ENCODE measurements at regions not wholly inside any gene's neighbourhood (a gene's known extent, or its start where the extent isn't known, plus 50 kb on each side); places are given as distances from the start of the nearest gene placed in this dataset.

DNA sequence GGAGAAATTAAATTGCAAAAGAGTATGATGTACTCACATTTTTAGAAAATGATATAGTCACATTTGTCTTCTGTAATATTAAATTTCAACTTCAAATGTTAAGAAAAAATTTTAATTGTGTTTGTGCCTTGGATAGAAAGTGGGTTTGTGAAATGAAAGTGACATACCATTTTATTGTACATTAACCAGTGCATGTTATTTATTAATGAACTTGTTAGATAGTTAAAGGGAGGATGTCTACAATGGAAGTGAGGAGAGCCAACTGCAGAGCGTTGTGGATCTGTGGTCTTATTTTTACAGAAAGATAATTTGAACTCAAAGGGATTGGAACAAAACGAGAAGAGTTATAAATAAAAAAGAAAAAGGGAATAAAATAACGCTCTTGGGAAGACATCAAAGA is 291.7 kb downstream of the ARL4A start:
- CTCF ChIA-PET, result no interaction called here
- Histone ChIP-seq H3K4me3 (replicated peaks in 1 of 2; ENCODE audit: low read depth in 1 of 2, low read length in 2 of 2) (no peak overlapping the region), H3K9me2 (ENCODE audit: insufficient read depth) (no peaks in the 10 kb centered on the region), H3K79me2 (ENCODE audit: insufficient read depth, low read length) (no peaks in the 10 kb centered on the region), H3K9me3 (ENCODE audit: control insufficient read depth in 1 of 2, insufficient read depth in 1 of 2, low read depth in 1 of 2, low read length in 2 of 2) (no peaks in the 10 kb centered on the region), H3K9ac (ENCODE audit: low read length) (no peak overlapping the region), H3K4me2 (ENCODE audit: low read length) (no peak overlapping the region), H4K20me1 (ENCODE audit: insufficient read depth) (no peaks in the 10 kb centered on the region), H3K36me3 (ENCODE audit: control insufficient read depth in 1 of 2, insufficient read depth in 2 of 2, low read length in 2 of 2) (no peaks in the 10 kb centered on the region), H3K27ac (ENCODE audit: low read depth, low read length) (no peak overlapping the region), H3K27me3 (ENCODE audit: insufficient read depth, low read length) (no peaks in the 10 kb centered on the region), H3K4me1 (ENCODE audit: control insufficient read depth in 1 of 2, insufficient read depth in 2 of 2, low read length in 2 of 2) (no peaks in the 10 kb centered on the region), H2AFZ (ENCODE audit: low read depth, low read length, poor library complexity, severe bottlenecking) (no peak overlapping the region)
- intact Hi-C loops (cut with micrococcal nuclease), result no loop called here
- POLR2A ChIA-PET, result no interaction called here
- TF ChIP-seq EZH2 (IDR thresholded peaks at IDR 0.05) (no peak), ZNF274 (IDR thresholded peaks at IDR 0.05; ENCODE audit: low read depth, low read length) (no peak), JUND (IDR thresholded peaks at IDR 0.05) (no peak), ELF1 (IDR thresholded peaks at IDR 0.05; ENCODE audit: borderline replicate concordance, low read depth) (no peak)
- TF ChIP-seq, protein P1, sequence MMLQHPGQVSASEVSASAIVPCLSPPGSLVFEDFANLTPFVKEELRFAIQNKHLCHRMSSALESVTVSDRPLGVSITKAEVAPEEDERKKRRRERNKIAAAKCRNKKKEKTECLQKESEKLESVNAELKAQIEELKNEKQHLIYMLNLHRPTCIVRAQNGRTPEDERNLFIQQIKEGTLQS (IDR thresholded peaks at IDR 0.05), result no peak
- DNase-seq (ENCODE audit: low read depth, low spot score), result no peak
- BruUV-seq (replicated peaks), result no TSS peak
- ATAC-seq, result no peak
- RAD21 ChIA-PET (ENCODE audit: low non-redundant PET in 1 of 2, low total read pairs in 2 of 2, uncharacterized antibody in 2 of 2, unreplicated experiment in 2 of 2), result no interaction called here

- DNase-seq (ENCODE audit: low read depth, low spot score) (no peak), ATAC-seq (no peak)
- BruUV-seq (replicated peaks), result no TSS peak
- H3K9me2 ChIP-seq (ENCODE audit: insufficient read depth), result no peaks in the 10 kb centered on the region
- POLR2A ChIA-PET, result no interaction called here
- RAD21 ChIA-PET (ENCODE audit: low non-redundant PET in 1 of 2, low total read pairs in 2 of 2, uncharacterized antibody in 2 of 2, unreplicated experiment in 2 of 2), result no interaction called here
- no peak overlapping the region for H3K4me2 ChIP-seq (ENCODE audit: low read length)
- intact Hi-C loops (cut with micrococcal nuclease), result no loop called here
- TF ChIP-seq, protein P1 (IDR thresholded peaks at IDR 0.05), result no peak
- TF ChIP-seq FOSL1 (IDR thresholded peaks at IDR 0.05; ENCODE audit: low read depth), result no peak
- TF ChIP-seq SIN3A (IDR thresholded peaks at IDR 0.05; ENCODE audit: low read depth), result no peak
- no peak for TF ChIP-seq CBX3 (IDR thresholded peaks at IDR 0.05; ENCODE audit: low read depth)
- no peak for TF ChIP-seq EZH2phosphoT487 (IDR thresholded peaks at IDR 0.05; ENCODE audit: borderline replicate concordance)
- no peak for TF ChIP-seq RAD21 (IDR thresholded peaks at IDR 0.05; ENCODE audit: low read depth)
- TF ChIP-seq, protein P2, sequence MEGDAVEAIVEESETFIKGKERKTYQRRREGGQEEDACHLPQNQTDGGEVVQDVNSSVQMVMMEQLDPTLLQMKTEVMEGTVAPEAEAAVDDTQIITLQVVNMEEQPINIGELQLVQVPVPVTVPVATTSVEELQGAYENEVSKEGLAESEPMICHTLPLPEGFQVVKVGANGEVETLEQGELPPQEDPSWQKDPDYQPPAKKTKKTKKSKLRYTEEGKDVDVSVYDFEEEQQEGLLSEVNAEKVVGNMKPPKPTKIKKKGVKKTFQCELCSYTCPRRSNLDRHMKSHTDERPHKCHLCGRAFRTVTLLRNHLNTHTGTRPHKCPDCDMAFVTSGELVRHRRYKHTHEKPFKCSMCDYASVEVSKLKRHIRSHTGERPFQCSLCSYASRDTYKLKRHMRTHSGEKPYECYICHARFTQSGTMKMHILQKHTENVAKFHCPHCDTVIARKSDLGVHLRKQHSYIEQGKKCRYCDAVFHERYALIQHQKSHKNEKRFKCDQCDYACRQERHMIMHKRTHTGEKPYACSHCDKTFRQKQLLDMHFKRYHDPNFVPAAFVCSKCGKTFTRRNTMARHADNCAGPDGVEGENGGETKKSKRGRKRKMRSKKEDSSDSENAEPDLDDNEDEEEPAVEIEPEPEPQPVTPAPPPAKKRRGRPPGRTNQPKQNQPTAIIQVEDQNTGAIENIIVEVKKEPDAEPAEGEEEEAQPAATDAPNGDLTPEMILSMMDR (IDR thresholded peaks at IDR 0.05 in 2 of 3, conservative IDR thresholded peaks at IDR 0.05 in 1 of 3; ENCODE audit: borderline replicate concordance in 1 of 3, insufficient read depth in 1 of 3, low read depth in 2 of 3, low read length in 2 of 3), result no peak
- no peak for TF ChIP-seq SRF (IDR thresholded peaks at IDR 0.05; ENCODE audit: low read depth)
- TF ChIP-seq, protein P3, sequence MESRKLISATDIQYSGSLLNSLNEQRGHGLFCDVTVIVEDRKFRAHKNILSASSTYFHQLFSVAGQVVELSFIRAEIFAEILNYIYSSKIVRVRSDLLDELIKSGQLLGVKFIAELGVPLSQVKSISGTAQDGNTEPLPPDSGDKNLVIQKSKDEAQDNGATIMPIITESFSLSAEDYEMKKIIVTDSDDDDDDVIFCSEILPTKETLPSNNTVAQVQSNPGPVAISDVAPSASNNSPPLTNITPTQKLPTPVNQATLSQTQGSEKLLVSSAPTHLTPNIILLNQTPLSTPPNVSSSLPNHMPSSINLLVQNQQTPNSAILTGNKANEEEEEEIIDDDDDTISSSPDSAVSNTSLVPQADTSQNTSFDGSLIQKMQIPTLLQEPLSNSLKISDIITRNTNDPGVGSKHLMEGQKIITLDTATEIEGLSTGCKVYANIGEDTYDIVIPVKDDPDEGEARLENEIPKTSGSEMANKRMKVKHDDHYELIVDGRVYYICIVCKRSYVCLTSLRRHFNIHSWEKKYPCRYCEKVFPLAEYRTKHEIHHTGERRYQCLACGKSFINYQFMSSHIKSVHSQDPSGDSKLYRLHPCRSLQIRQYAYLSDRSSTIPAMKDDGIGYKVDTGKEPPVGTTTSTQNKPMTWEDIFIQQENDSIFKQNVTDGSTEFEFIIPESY (IDR thresholded peaks at IDR 0.05; ENCODE audit: extremely low read depth, insufficient replicate concordance, low read length), result no peak
- no peak for TF ChIP-seq ZFX (IDR thresholded peaks at IDR 0.05)
- TF ChIP-seq EZH2 (IDR thresholded peaks at IDR 0.05), result no peak
- H3K4me3 ChIP-seq (replicated peaks in 1 of 2; ENCODE audit: low read depth in 1 of 2, low read length in 2 of 2), result no peak overlapping the region
- H2AFZ ChIP-seq (ENCODE audit: low read depth, low read length, poor library complexity, severe bottlenecking), result no peak overlapping the region
- no peak overlapping the region for H3K9ac ChIP-seq (ENCODE audit: low read length)
- CTCF ChIA-PET, result no interaction called here
- H3K27ac ChIP-seq (ENCODE audit: low read depth, low read length), result no peak overlapping the region
- H3K79me2 ChIP-seq (ENCODE audit: insufficient read depth, low read length), result no peaks in the 10 kb centered on the region
- no peaks in the 10 kb centered on the region for H3K4me1 ChIP-seq (ENCODE audit: control insufficient read depth in 1 of 2, insufficient read depth in 2 of 2, low read length in 2 of 2)
- no peaks in the 10 kb centered on the region for H4K20me1 ChIP-seq (ENCODE audit: insufficient read depth)
- no peaks in the 10 kb centered on the region for H3K36me3 ChIP-seq (ENCODE audit: control insufficient read depth in 1 of 2, insufficient read depth in 2 of 2, low read length in 2 of 2)
- no peaks in the 10 kb centered on the region for H3K27me3 ChIP-seq (ENCODE audit: insufficient read depth, low read length)
- no peaks in the 10 kb centered on the region for H3K9me3 ChIP-seq (ENCODE audit: control insufficient read depth in 1 of 2, insufficient read depth in 1 of 2, low read depth in 1 of 2, low read length in 2 of 2)
Observed at GRCh38 chr7:12982178-12982577, 294.7 kb downstream of the ARL4A start.

Measured in HCT116 (cell line).